Naive thymus-derived CD4-positive, alpha-beta T cell (primary cell): ENCODE measurements at regions not wholly inside any gene's neighbourhood (a gene's known extent, or its start where the extent isn't known, plus 50 kb on each side); places are given as distances from the start of the nearest gene placed in this dataset.
"Not testable (repeated sequence)": the region's sequence is repeated elsewhere in the genome, so short reads cannot be mapped to it uniquely, and the experiment has no call there.

Experiments used
- ATAC-seq: fragments of 150-1000 bp; cut with Tn5 transposase; 2 replicates; pipeline ENCODE4 v1.10.0; 2021; ENCODE audit warnings: mild to moderate bottlenecking, moderate library complexity
- CTCF ChIA-PET: fragments of 350-600 bp; sonication (Branson Sonifier 250); formaldehyde crosslinking; loops from one replicate; lab custom pipeline; 2021; ENCODE audit warnings: antibody characterized with exemption; lab: Charles Lee
- POLR2A ChIA-PET: fragments of 350-600 bp; sonication (Branson Sonifier 250); formaldehyde crosslinking; loops from one replicate; lab custom pipeline; 2021; ENCODE audit warnings: antibody characterized with exemption, inconsistent platforms; lab: Charles Lee
- DNase-seq, 9 donors: peaks; one replicate each; pipeline versions ENCODE4 v3.0.0 to v3.0.0-alpha.2; 2020 to 2022; ENCODE audit warnings: mixed read lengths in 1 of 9
- H3K27ac ChIP-seq: one replicate; pipeline ENCODE4 v1.7.0; 2013; ENCODE audit warnings: mild to moderate bottlenecking, low read depth, low read length, moderate library complexity
- H3K27me3 ChIP-seq, 2 donors: one replicate each; pipeline ENCODE4 v1.7.0; 2013; ENCODE audit warnings: low read length in 2 of 2, mild to moderate bottlenecking in 2 of 2, moderate library complexity in 2 of 2; ENCODE audit not compliant: control insufficient read depth in 2 of 2, insufficient read depth in 2 of 2
- H3K36me3 ChIP-seq, 3 experiments: 1 replicate in 2 of 3; 2 replicates in 1 of 3; pipeline ENCODE4 v1.7.0; 2013; ENCODE audit warnings: low read length in 3 of 3, mild to moderate bottlenecking in 3 of 3, moderate library complexity in 1 of 3; ENCODE audit not compliant: insufficient read depth in 3 of 3, control insufficient read depth in 2 of 3
- H3K4me1 ChIP-seq, 2 donors: one replicate each; pipeline ENCODE4 v1.7.0; 2013; ENCODE audit warnings: low read length in 2 of 2, mild to moderate bottlenecking in 2 of 2, moderate library complexity in 1 of 2; ENCODE audit not compliant: control insufficient read depth in 2 of 2, insufficient read depth in 2 of 2
- H3K4me3 ChIP-seq: 2 replicates; pipeline ENCODE4 v1.7.0; 2013; ENCODE audit warnings: mild to moderate bottlenecking, low read length
- H3K9me3 ChIP-seq, 3 experiments: 1 replicate in 2 of 3; 2 replicates in 1 of 3; pipeline ENCODE4 v1.7.0; 2013; ENCODE audit warnings: low read length in 3 of 3; ENCODE audit not compliant: control insufficient read depth in 2 of 3
- H3K27ac Mint-ChIP-seq, 9 donors: one replicate each; pipeline ENCODE4 v1.8.0; 2020 to 2022; ENCODE audit warnings: mixed read lengths in 9 of 9, mild to moderate bottlenecking in 8 of 9, moderate library complexity in 5 of 9, inconsistent platforms in 2 of 9
- H3K27me3 Mint-ChIP-seq, 5 donors: one replicate each; pipeline ENCODE4 v1.8.0; 2021 to 2022; ENCODE audit warnings: mixed read lengths in 5 of 5, mild to moderate bottlenecking in 1 of 5
- H3K36me3 Mint-ChIP-seq, 5 donors: one replicate each; pipeline ENCODE4 v1.8.0; 2020 to 2022; ENCODE audit warnings: mixed read lengths in 5 of 5, mild to moderate bottlenecking in 3 of 5, inconsistent platforms in 1 of 5
- H3K4me1 Mint-ChIP-seq, 7 donors: one replicate each; pipeline ENCODE4 v1.8.0; 2020 to 2022; ENCODE audit warnings: mixed read lengths in 7 of 7, mild to moderate bottlenecking in 3 of 7, inconsistent platforms in 1 of 7
- H3K4me3 Mint-ChIP-seq, 10 donors: one replicate each; pipeline ENCODE4 v1.8.0; 2020 to 2022; ENCODE audit warnings: mild to moderate bottlenecking in 10 of 10, mixed read lengths in 10 of 10, moderate library complexity in 6 of 10, inconsistent platforms in 2 of 10
- H3K9me3 Mint-ChIP-seq, 11 donors: one replicate each; pipeline ENCODE4 v1.8.0; 2020 to 2022; ENCODE audit warnings: mixed read lengths in 11 of 11, mild to moderate bottlenecking in 4 of 11, inconsistent platforms in 1 of 11, moderate library complexity in 1 of 11
- intact Hi-C, 2 donors: fragments of 100-400 bp; cut with micrococcal nuclease; formaldehyde crosslinking; loops; one replicate each; pipeline ENCODE4 v1.15.1; 2023

- ATAC-seq, H3K9me3 ChIP-seq, H3K4me3 ChIP-seq, H3K27me3 ChIP-seq, POLR2A ChIA-PET, H3K36me3 Mint-ChIP-seq, H3K27ac Mint-ChIP-seq, intact Hi-C loops, H3K4me3 Mint-ChIP-seq, H3K27ac ChIP-seq, H3K27me3 Mint-ChIP-seq, CTCF ChIA-PET, H3K36me3 ChIP-seq, H3K4me1 Mint-ChIP-seq, DNase-seq, H3K4me1 ChIP-seq: not testable (repeated sequence)
- H3K9me3 Mint-ChIP-seq, result peaks cover 0 to 26% (median 11%) of the 10 kb centered on the region in 11 donors
These were observed 159.6 kb downstream of the POLR1F start for GRCh38 chr7:19549246-19549645.

GRCh38 chr7:19537942-19538401 lies 170.9 kb downstream of the POLR1F start:
- no peak overlapping the region for H3K27ac Mint-ChIP-seq
- ChIA-PET CTCF (no interaction called here), POLR2A (no interaction called here)
- intact Hi-C loops, result no loop called here
- no peak for ATAC-seq
- Histone ChIP-seq H3K9me3 (no peaks in the 10 kb centered on the region), H3K36me3 (no peaks in the 10 kb centered on the region), H3K27ac (no peak overlapping the region), H3K4me3 (no peak overlapping the region), H3K27me3 (no peaks in the 10 kb centered on the region), H3K4me1 (no peaks in the 10 kb centered on the region)
- DNase-seq, result no peak
- H3K36me3 Mint-ChIP-seq, result no peaks in the 10 kb centered on the region
- no peak overlapping the region for H3K4me3 Mint-ChIP-seq
- H3K9me3 Mint-ChIP-seq, result peaks cover 0 to 13% (median 5%) of the 10 kb centered on the region in 11 donors
- no peaks in the 10 kb centered on the region for H3K4me1 Mint-ChIP-seq
- no peaks in the 10 kb centered on the region for H3K27me3 Mint-ChIP-seq

- Histone ChIP-seq H3K36me3 (no peaks in the 10 kb centered on the region), H3K4me3 (no peak overlapping the region), H3K4me1 (no peaks in the 10 kb centered on the region), H3K27ac (no peak overlapping the region), H3K9me3 (no peaks in the 10 kb centered on the region), H3K27me3 (no peaks in the 10 kb centered on the region)
- H3K36me3 Mint-ChIP-seq, result no peaks in the 10 kb centered on the region
- intact Hi-C loops, result no loop called here
- no peaks in the 10 kb centered on the region for H3K27me3 Mint-ChIP-seq
- ChIA-PET CTCF (no interaction called here), POLR2A (no interaction called here)
- H3K27ac Mint-ChIP-seq, result no peak overlapping the region
- DNase-seq (no peak), ATAC-seq (no peak)
- H3K9me3 Mint-ChIP-seq, result peaks cover 0 to 14% (median 6%) of the 10 kb centered on the region in 11 donors
- no peaks in the 10 kb centered on the region for H3K4me1 Mint-ChIP-seq
- H3K4me3 Mint-ChIP-seq, result no peak overlapping the region
These were observed 175.6 kb downstream of the POLR1F start for GRCh38 chr7:19533266-19533665.

GRCh38 chr7:19530852-19531251 lies 178.0 kb downstream of the POLR1F start:
- Histone ChIP-seq H3K9me3 (no peaks in the 10 kb centered on the region), H3K4me3 (no peak overlapping the region), H3K4me1 (no peaks in the 10 kb centered on the region), H3K36me3 (no peaks in the 10 kb centered on the region), H3K27ac (no peak overlapping the region), H3K27me3 (no peaks in the 10 kb centered on the region)
- Mint-ChIP-seq H3K9me3 (peaks cover 0 to 14% (median 6%) of the 10 kb centered on the region in 11 donors), H3K36me3 (no peaks in the 10 kb centered on the region), H3K27ac (no peak overlapping the region), H3K4me3 (no peak overlapping the region), H3K4me1 (no peaks in the 10 kb centered on the region), H3K27me3 (no peaks in the 10 kb centered on the region)
- POLR2A ChIA-PET, result no interaction called here
- ATAC-seq, result no peak
- intact Hi-C loops, result no loop called here
- DNase-seq, result no peak
- CTCF ChIA-PET, result no interaction called here

GRCh38 chr7:19530261-19530660 lies 178.6 kb downstream of the POLR1F start:
- ATAC-seq, result no peak
- Mint-ChIP-seq H3K9me3 (peaks cover 0 to 14% (median 6%) of the 10 kb centered on the region in 11 donors), H3K36me3 (no peaks in the 10 kb centered on the region), H3K27me3 (no peaks in the 10 kb centered on the region), H3K4me3 (no peak overlapping the region), H3K4me1 (no peaks in the 10 kb centered on the region), H3K27ac (no peak overlapping the region)
- POLR2A ChIA-PET, result no interaction called here
- Histone ChIP-seq H3K4me3 (no peak overlapping the region), H3K4me1 (no peaks in the 10 kb centered on the region), H3K27ac (no peak overlapping the region), H3K36me3 (no peaks in the 10 kb centered on the region), H3K27me3 (no peaks in the 10 kb centered on the region), H3K9me3 (no peaks in the 10 kb centered on the region)
- DNase-seq, result no peak
- intact Hi-C loops, result no loop called here
- CTCF ChIA-PET, result no interaction called here

- CTCF ChIA-PET, result no interaction called here
- no peaks in the 10 kb centered on the region for H3K36me3 Mint-ChIP-seq
- intact Hi-C loops, result no loop called here
- DNase-seq, result no peak
- H3K4me1 ChIP-seq, result no peaks in the 10 kb centered on the region
- POLR2A ChIA-PET, result no interaction called here
- H3K27me3 ChIP-seq, result no peaks in the 10 kb centered on the region
- H3K27ac ChIP-seq, result no peak overlapping the region
- no peak overlapping the region for H3K4me3 Mint-ChIP-seq
- no peak overlapping the region for H3K4me3 ChIP-seq
- ATAC-seq, result no peak
- H3K27me3 Mint-ChIP-seq, result no peaks in the 10 kb centered on the region
- no peaks in the 10 kb centered on the region for H3K9me3 ChIP-seq
- H3K9me3 Mint-ChIP-seq, result peaks cover 0 to 6% (median under 1%) of the 10 kb centered on the region in 11 donors
- no peaks in the 10 kb centered on the region for H3K36me3 ChIP-seq
- H3K27ac Mint-ChIP-seq, result no peak overlapping the region
- H3K4me1 Mint-ChIP-seq, result no peaks in the 10 kb centered on the region
These were observed 182.2 kb downstream of the POLR1F start for GRCh38 chr7:19526639-19527038.

GRCh38 chr7:19522486-19522885 lies 186.4 kb downstream of the POLR1F start:
- ATAC-seq, result no peak
- POLR2A ChIA-PET, result no interaction called here
- H3K4me1 Mint-ChIP-seq, result no peaks in the 10 kb centered on the region

More at GRCh38 chr7:19522486-19522885, 186.4 kb downstream of the POLR1F start:
- H3K4me3 Mint-ChIP-seq, result no peak overlapping the region
- no peaks in the 10 kb centered on the region for H3K27me3 Mint-ChIP-seq
- Histone ChIP-seq H3K27ac (no peak overlapping the region), H3K4me3 (no peak overlapping the region), H3K36me3 (no peaks in the 10 kb centered on the region), H3K27me3 (no peaks in the 10 kb centered on the region), H3K4me1 (no peaks in the 10 kb centered on the region), H3K9me3 (no peaks in the 10 kb centered on the region)
- intact Hi-C loops, result no loop called here
- H3K36me3 Mint-ChIP-seq, result no peaks in the 10 kb centered on the region
- CTCF ChIA-PET, result no interaction called here
- no peak overlapping the region for H3K27ac Mint-ChIP-seq
- DNase-seq, result no peak
- peaks cover 0 to 10% (median 3%) of the 10 kb centered on the region in 11 donors for H3K9me3 Mint-ChIP-seq
